GM12801 (cell line): ENCODE measurements at regions not wholly inside any gene's neighbourhood (a gene's known extent, or its start where the extent isn't known, plus 50 kb on each side); places are given as distances from the start of the nearest gene placed in this dataset.

Experiments
- TF ChIP-seq, protein P1 (sequence below): IDR thresholded peaks from one replicate; pipeline ENCODE4 v1.5.1; 2011; ENCODE audit warnings: control low read depth; ENCODE audit not compliant: insufficient read length; ENCODE audit errors: extremely low read depth

GRCh38 chr16:72558501-72558900 is 386.5 kb upstream of the PMFBP1 start:
- TF ChIP-seq, protein P1, sequence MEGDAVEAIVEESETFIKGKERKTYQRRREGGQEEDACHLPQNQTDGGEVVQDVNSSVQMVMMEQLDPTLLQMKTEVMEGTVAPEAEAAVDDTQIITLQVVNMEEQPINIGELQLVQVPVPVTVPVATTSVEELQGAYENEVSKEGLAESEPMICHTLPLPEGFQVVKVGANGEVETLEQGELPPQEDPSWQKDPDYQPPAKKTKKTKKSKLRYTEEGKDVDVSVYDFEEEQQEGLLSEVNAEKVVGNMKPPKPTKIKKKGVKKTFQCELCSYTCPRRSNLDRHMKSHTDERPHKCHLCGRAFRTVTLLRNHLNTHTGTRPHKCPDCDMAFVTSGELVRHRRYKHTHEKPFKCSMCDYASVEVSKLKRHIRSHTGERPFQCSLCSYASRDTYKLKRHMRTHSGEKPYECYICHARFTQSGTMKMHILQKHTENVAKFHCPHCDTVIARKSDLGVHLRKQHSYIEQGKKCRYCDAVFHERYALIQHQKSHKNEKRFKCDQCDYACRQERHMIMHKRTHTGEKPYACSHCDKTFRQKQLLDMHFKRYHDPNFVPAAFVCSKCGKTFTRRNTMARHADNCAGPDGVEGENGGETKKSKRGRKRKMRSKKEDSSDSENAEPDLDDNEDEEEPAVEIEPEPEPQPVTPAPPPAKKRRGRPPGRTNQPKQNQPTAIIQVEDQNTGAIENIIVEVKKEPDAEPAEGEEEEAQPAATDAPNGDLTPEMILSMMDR, result no peak

GRCh38 chr16:72554935-72555334 is 383.0 kb upstream of the PMFBP1 start:
- TF ChIP-seq, protein P1, result no peak

- TF ChIP-seq, protein P1, result no peak
Observed at GRCh38 chr16:72552654-72553053, 380.7 kb upstream of the PMFBP1 start.

DNA sequence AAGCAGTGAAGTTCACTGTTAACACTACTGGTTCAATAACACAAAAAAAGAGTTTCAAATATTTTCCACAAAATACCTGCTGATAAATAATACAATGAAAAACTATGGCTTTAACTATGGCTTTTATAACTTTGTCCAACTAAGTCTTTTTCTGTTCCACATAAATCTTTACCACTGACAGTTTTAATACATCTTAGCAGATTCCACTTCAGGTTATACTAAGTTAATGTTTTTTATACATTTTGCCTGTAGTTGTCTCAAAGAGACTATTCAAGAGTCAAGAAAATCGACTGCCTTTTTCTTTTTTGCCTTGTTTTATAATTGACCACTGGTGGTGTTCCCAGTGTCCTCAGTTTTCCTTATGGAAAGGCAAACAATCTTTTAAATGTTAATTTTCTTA is 379.7 kb upstream of the PMFBP1 start:
- TF ChIP-seq, protein P1, result no peak

DNA sequence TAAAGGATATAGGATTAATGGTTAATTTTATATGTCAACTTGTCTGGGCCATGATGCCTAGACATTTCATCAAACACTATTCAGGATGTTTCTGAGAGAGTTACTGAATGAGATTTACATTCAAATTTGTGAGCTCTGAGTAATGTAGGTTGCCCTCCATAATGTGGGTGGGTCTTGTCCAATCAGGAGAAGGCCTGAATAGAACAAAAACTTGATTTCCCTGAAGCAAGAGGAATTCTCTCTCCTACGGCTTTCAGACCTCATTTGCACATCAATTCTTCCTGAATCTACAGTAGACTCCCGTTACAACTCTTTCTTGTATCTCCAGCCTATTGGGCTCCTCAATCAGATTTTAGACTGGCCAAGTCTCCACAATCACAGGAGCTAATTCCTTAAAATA is 377.9 kb upstream of the PMFBP1 start:
- TF ChIP-seq, protein P1, result no peak

DNA sequence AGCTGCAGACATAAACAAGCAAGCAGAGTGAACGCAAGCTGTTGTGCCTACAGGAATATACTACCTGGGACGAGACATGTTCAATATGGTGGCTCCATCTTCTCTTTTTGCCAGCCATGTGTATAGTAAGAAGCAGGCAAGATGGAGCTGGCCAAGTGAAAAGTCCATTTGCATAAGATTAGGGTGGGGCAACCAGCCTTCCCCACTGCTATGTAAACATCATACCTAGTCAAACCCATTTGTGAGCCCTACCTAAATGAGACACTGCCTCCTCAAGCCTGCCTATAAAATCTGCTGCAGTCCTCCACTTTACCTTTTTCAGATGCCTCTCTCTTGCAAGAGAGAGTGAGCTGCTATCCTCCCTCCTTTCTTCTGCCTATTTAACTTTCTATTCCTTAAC is 370.1 kb upstream of the PMFBP1 start:
- TF ChIP-seq, protein P1, result no peak

DNA sequence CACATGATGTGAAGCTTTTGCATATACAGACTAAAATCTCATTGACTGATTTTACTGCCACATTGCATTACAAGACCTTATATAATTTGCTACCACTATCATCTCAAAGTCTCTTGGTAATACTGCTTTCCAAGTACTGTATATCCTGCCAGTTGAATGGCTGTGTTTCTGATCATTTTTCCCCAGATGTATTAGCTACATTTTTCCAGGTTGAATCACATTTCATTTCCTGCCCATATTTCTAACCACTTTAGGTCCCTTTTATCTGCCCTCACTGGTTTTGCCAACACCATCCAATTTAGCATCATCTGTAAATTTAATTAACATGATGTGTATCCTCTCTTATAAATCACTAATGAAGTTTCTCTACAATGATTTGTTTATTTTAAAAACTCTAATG is 365.7 kb upstream of the PMFBP1 start:
- TF ChIP-seq, protein P1, result no peak

- TF ChIP-seq, protein P1, result no peak
Observed at GRCh38 chr16:72536723-72537435, 364.9 kb upstream of the PMFBP1 start.
